Neural crest cell (in vitro differentiated cells): ENCODE measurements at regions not wholly inside any gene's neighbourhood (a gene's known extent, or its start where the extent isn't known, plus 50 kb on each side); places are given as distances from the start of the nearest gene placed in this dataset.

Source experiments
- DNase-seq: peaks from one replicate; pipeline ENCODE4 v3.0.0; 2021; ENCODE audit warnings: low read depth, mixed read lengths, low spot score
- H3K27ac Mint-ChIP-seq: one replicate; pipeline ENCODE4 v1.8.0; 2021; ENCODE audit warnings: mild to moderate bottlenecking, mixed read lengths; ENCODE audit not compliant: unreplicated experiment
- H3K27me3 Mint-ChIP-seq: 2 replicates; pipeline ENCODE4 v1.8.0; 2021; ENCODE audit warnings: low read depth, mild to moderate bottlenecking, mixed read lengths
- H3K36me3 Mint-ChIP-seq: 2 replicates; pipeline ENCODE4 v1.8.0; 2021; ENCODE audit warnings: low read depth, mild to moderate bottlenecking, mixed read lengths
- H3K4me1 Mint-ChIP-seq: 2 replicates; pipeline ENCODE4 v1.8.0; 2021; ENCODE audit warnings: mixed read lengths
- H3K4me3 Mint-ChIP-seq: one replicate; pipeline ENCODE4 v1.8.0; 2021; ENCODE audit warnings: mild to moderate bottlenecking, mixed read lengths
- H3K9me3 Mint-ChIP-seq: 2 replicates; pipeline ENCODE4 v1.8.0; 2021; ENCODE audit warnings: mixed read lengths
- CTCF ChIP-seq: fragments of 200-600 bp; sonication (generic); conservative IDR thresholded peaks from 2 replicates; pipeline ENCODE4 v1.5.0; 2021; ENCODE audit warnings: antibody characterized with exemption, mild to moderate bottlenecking

DNA sequence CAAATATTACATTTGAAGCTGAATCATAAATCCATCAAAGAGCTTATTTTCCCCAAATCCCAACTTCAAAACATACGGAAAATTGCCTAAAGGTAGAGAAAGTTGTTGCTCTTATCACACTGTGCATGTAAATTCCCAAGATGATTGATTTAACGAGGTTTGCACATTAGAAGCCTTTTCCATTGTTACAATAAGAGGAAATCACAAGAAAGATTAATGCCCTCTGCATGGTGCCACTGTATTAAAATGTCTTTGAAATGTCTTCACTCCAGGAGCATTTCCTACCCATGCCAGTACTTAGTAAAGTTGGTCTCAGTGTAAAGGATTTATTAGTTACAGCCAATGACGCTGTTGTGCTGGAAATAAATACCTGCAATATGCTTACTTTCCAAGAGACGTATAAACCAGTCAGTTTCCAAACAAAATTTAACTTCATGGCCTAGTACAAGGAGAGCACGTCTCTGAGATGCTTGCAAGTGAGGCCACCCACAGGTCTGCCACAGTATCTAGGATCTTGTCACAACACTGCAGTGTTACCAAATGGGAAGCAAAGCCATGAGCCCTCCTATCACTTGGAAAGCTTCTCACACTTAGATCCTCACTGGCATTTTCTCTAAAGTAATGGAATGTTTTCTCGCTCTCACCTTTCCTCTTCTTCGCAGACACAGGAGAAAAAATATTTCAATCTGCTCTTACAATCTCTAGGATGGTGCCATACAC, 112.4 kb downstream of the CETN3 start:
- TF ChIP-seq CTCF = no peak
- no peak for DNase-seq
- no peak overlapping the region for H3K27ac Mint-ChIP-seq

DNA sequence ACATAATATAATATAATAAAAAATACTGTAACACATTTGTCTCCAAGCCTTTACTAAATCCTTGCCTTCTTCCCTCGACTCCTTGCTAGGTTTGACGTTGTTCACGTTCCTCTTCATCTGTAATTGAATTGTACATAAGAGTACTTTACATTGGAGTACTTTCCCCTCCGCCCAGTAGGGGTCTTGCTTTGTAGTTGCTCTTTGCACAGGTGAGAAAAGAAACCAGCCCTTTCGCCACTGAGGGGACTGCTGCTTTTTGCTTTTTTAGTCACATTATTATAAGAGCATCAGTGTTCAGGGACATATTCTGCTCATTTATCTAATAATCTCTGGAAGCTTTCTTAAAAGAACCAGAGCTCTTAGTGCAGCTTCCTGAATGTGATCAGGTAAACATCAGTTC, 115.0 kb downstream of the CETN3 start:
- TF ChIP-seq CTCF = peak; percentile 36
- H3K4me3 Mint-ChIP-seq = no peak overlapping the region
- H3K9me3 Mint-ChIP-seq = peaks cover 7% of the 10 kb centered on the region
- no peaks in the 10 kb centered on the region for H3K36me3 Mint-ChIP-seq
- H3K27me3 Mint-ChIP-seq = no peaks in the 10 kb centered on the region
- no peak for DNase-seq
- peaks cover 5% of the 10 kb centered on the region for H3K4me1 Mint-ChIP-seq
- H3K27ac Mint-ChIP-seq = no peak overlapping the region

More for the DNA sequence above, 112.4 kb downstream of the CETN3 start:
- H3K4me3 Mint-ChIP-seq = no peak overlapping the region
- H3K27me3 Mint-ChIP-seq = no peaks in the 10 kb centered on the region
- peaks cover 5% of the 10 kb centered on the region for H3K4me1 Mint-ChIP-seq
- peaks cover 7% of the 10 kb centered on the region for H3K9me3 Mint-ChIP-seq
- H3K36me3 Mint-ChIP-seq = no peaks in the 10 kb centered on the region

- Mint-ChIP-seq H3K9me3 (peaks cover 7% of the 10 kb centered on the region), H3K36me3 (no peaks in the 10 kb centered on the region), H3K27ac (no peak overlapping the region), H3K4me3 (no peak overlapping the region), H3K4me1 (peaks cover 4% of the 10 kb centered on the region), H3K27me3 (no peaks in the 10 kb centered on the region)
- DNase-seq = no peak
- no peak for TF ChIP-seq CTCF
Observed at GRCh38 chr5:90293931-90294330, 115.6 kb downstream of the CETN3 start.

- Mint-ChIP-seq H3K27me3 (no peaks in the 10 kb centered on the region), H3K36me3 (no peaks in the 10 kb centered on the region), H3K4me3 (no peak overlapping the region), H3K4me1 (no peaks in the 10 kb centered on the region), H3K9me3 (peaks cover 7% of the 10 kb centered on the region), H3K27ac (no peak overlapping the region)
- no peak for TF ChIP-seq CTCF
- DNase-seq = no peak
Observed at GRCh38 chr5:90290648-90291047, 118.9 kb downstream of the CETN3 start.

DNA sequence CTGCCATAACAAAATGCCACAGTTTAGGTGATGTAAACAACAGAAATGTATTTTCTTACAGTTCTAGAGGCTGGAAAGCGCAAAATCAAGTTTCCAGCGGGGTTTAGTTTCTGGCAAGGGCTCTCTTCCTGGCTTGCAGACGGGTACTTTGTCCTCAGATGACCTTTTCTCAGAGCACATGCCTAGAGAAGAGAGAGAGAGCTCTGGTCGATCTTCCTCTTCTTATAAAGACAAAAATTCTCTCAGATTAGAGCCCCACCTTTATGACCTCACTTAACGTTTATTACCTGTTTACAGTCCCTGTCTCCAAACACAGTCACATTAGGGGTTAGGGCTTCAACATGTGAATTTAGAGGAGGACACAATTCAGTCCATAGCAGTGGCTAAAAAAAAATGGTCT, 119.7 kb downstream of the CETN3 start:
- H3K4me3 Mint-ChIP-seq = no peak overlapping the region
- TF ChIP-seq CTCF = no peak
- no peaks in the 10 kb centered on the region for H3K27me3 Mint-ChIP-seq

More for the DNA sequence above, 119.7 kb downstream of the CETN3 start:
- peaks cover 7% of the 10 kb centered on the region for H3K9me3 Mint-ChIP-seq
- DNase-seq = no peak
- no peaks in the 10 kb centered on the region for H3K36me3 Mint-ChIP-seq
- H3K27ac Mint-ChIP-seq = no peak overlapping the region
- H3K4me1 Mint-ChIP-seq = no peaks in the 10 kb centered on the region
